SK-N-MC (cell line): ENCODE measurements at regions not wholly inside any gene's neighbourhood (a gene's known extent, or its start where the extent isn't known, plus 50 kb on each side); places are given as distances from the start of the nearest gene placed in this dataset.

Experiments
- DNase-seq: peaks from one replicate; pipeline ENCODE4 v3.0.0-alpha.2; 2011; ENCODE audit warnings: low read depth, low spot score
- H3K27ac ChIP-seq: fragments of 200-600 bp; sonication (generic); 2 replicates; pipeline ENCODE4 v1.5.1; 2016; ENCODE audit warnings: mixed run types
- H3K36me3 ChIP-seq: fragments of 200-600 bp; sonication (generic); 2 replicates; pipeline ENCODE4 v1.6.1; 2017; ENCODE audit warnings: antibody characterized with exemption, low read length, mixed read lengths; ENCODE audit not compliant: insufficient read depth
- H3K4me3 ChIP-seq: fragments of 200-600 bp; sonication (generic); 2 replicates; pipeline ENCODE4 v1.5.1; 2016
- H3K9ac ChIP-seq: fragments of 200-600 bp; sonication (generic); 2 replicates; pipeline ENCODE4 v1.8.0; 2017; ENCODE audit warnings: mixed run types, mixed read lengths; ENCODE audit not compliant: insufficient read length
- H3K9me3 ChIP-seq: fragments of 200-600 bp; sonication (generic); 2 replicates; pipeline ENCODE4 v1.6.1; 2017; ENCODE audit warnings: low read depth, mild to moderate bottlenecking, antibody characterized with exemption, low read length, moderate library complexity, mixed read lengths
- EZH2 ChIP-seq: fragments of 200-600 bp; sonication (generic); IDR thresholded peaks from one replicate; pipeline ENCODE4 v1.6.1; 2017; ENCODE audit warnings: antibody characterized with exemption
- FOXP2 ChIP-seq: optimal IDR thresholded peaks from 2 replicates; pipeline ENCODE3; 2011; ENCODE audit warnings: mild to moderate bottlenecking, moderate library complexity; ENCODE audit not compliant: insufficient read depth; ENCODE audit errors: extremely low read length, control extremely low read depth
- POLR2AphosphoS5 ChIP-seq: IDR thresholded peaks from 2 replicates; pipeline ENCODE4 v1.6.1; 2012; ENCODE audit warnings: mild to moderate bottlenecking, low read depth, low read length, borderline replicate concordance

GRCh38 chr5:74152625-74153254 is 487.8 kb downstream of the ENC1 start:
- no peak overlapping the region for H3K4me3 ChIP-seq
- H3K9me3 ChIP-seq = no peaks in the 10 kb centered on the region
- DNase-seq = no peak
- TF ChIP-seq EZH2 (no peak), FOXP2 (no peak), POLR2AphosphoS5 (no peak)
- H3K9ac ChIP-seq = no peak overlapping the region
- no peak overlapping the region for H3K27ac ChIP-seq
- no peaks in the 10 kb centered on the region for H3K36me3 ChIP-seq

DNA sequence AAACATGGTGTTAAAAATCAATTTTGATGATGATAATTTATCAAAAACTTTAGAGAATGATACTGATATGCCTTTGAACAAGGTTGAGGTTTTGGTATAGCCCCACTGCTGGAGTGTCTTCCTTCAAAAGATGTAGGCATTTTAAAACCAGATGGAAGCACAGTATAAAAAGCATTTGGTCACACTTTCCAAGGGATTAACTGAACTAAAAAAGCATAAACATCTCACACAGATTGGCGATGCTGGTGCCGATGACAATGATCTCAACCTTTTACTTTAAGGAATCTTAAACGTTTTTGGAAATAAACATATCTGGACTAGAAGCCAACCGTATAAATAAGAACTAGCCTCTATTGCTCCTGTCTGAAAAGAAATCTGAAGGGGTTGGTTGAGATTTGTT is 488.4 kb downstream of the ENC1 start:
- no peaks in the 10 kb centered on the region for H3K9me3 ChIP-seq
- H3K4me3 ChIP-seq = no peak overlapping the region
- no peak overlapping the region for H3K27ac ChIP-seq
- DNase-seq = no peak
- no peak for TF ChIP-seq FOXP2
- TF ChIP-seq EZH2 = no peak
- TF ChIP-seq POLR2AphosphoS5 = no peak
- H3K36me3 ChIP-seq = no peaks in the 10 kb centered on the region
- H3K9ac ChIP-seq = no peak overlapping the region

GRCh38 chr5:74149395-74149794 is 491.1 kb downstream of the ENC1 start:
- Histone ChIP-seq H3K36me3 (no peaks in the 10 kb centered on the region), H3K9ac (no peak overlapping the region), H3K9me3 (no peaks in the 10 kb centered on the region), H3K4me3 (no peak overlapping the region), H3K27ac (no peak overlapping the region)
- DNase-seq = no peak
- no peak for TF ChIP-seq EZH2
- no peak for TF ChIP-seq FOXP2
- no peak for TF ChIP-seq POLR2AphosphoS5

GRCh38 chr5:74148321-74148720 is 492.2 kb downstream of the ENC1 start:
- no peak overlapping the region for H3K27ac ChIP-seq
- H3K36me3 ChIP-seq = no peaks in the 10 kb centered on the region
- no peak overlapping the region for H3K9ac ChIP-seq
- no peaks in the 10 kb centered on the region for H3K9me3 ChIP-seq
- no peak for TF ChIP-seq POLR2AphosphoS5
- no peak for TF ChIP-seq EZH2
- TF ChIP-seq FOXP2 = no peak
- no peak overlapping the region for H3K4me3 ChIP-seq
- DNase-seq = no peak

DNA sequence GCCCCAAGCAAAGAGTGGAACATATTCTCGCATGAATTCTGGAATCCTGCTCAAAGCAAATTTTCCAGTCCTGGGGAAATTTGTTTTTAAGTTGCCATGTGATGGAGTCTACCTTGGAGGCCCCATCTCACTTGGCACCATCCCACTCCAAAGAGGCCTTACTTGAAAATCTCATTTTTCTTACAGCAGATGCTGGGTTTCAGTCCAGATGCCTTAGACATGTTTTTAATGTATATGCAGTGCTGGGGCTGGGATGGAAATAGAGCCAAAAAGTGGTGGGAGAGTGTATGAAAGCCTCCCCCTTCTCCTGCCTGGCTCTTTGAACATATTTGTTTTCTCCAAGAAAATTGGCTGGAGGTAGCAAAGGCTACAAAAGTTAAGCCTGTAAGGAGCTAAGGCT is 493.7 kb downstream of the ENC1 start:
- no peak overlapping the region for H3K27ac ChIP-seq
- no peak for DNase-seq
- TF ChIP-seq FOXP2 = no peak
- no peak for TF ChIP-seq POLR2AphosphoS5
- TF ChIP-seq EZH2 = no peak

DNA sequence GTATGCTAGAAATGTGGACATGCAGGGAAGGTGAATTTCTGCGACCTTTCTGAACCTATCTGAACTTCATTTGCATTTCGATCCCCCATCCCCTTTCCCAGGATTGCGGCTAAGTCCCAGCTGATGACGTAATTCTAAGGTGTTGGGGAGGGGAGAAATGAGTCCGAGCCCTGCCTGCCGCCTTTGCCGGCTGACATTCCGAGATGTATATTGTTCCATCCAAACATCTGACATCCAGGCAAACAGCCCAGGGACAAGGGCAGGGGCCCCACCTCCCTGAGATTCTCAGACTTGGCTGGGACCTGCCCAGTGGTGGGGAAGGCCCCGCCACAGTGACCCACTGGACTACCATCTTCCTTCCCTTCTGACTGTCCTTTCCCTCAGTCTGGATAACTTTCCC is 494.6 kb downstream of the ENC1 start:
- TF ChIP-seq POLR2AphosphoS5 (no peak), FOXP2 (no peak), EZH2 (no peak)
- H3K9ac ChIP-seq = no peak overlapping the region
- H3K4me3 ChIP-seq = no peak overlapping the region
- H3K9me3 ChIP-seq = no peaks in the 10 kb centered on the region
- no peak overlapping the region for H3K27ac ChIP-seq
- DNase-seq = no peak
- no peaks in the 10 kb centered on the region for H3K36me3 ChIP-seq

More for the DNA sequence above, 493.7 kb downstream of the ENC1 start:
- Histone ChIP-seq H3K4me3 (no peak overlapping the region), H3K9me3 (no peaks in the 10 kb centered on the region), H3K36me3 (no peaks in the 10 kb centered on the region), H3K9ac (no peak overlapping the region)

DNA sequence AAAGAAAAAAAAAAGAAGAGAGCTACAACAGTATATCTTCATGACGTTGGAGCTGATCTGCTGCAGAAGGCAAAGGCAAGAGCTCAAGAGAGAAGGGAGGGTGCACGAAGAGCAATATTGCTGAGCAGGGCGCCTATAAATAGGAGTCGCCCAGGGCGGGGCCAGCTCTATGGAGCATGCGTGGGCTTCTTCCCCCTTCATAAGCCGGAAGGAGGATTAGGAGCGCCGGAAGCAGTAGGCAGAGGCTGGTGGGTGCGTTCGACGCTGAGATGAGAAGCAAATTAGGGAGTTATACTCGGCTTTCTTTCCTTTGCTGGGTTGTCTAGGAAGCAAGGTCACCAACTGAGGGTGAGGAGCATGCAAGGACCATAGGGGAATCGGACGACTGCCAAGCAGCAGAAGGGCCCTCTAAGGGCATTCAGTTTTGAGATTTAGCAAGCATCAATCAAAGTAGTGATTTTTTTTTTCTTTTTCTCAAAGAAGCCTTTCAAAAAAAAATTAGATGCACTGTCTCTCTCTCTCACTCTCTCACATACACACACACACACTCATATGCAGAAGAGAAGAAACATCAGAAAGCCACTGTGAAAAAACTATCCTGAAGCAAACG is 496.7 kb downstream of the ENC1 start:
- no peak for TF ChIP-seq FOXP2
- TF ChIP-seq EZH2 = no peak
- TF ChIP-seq POLR2AphosphoS5 = no peak
- DNase-seq = no peak
- Histone ChIP-seq H3K9me3 (no peaks in the 10 kb centered on the region), H3K36me3 (no peaks in the 10 kb centered on the region), H3K9ac (no peak overlapping the region), H3K27ac (no peak overlapping the region), H3K4me3 (no peak overlapping the region)

DNA sequence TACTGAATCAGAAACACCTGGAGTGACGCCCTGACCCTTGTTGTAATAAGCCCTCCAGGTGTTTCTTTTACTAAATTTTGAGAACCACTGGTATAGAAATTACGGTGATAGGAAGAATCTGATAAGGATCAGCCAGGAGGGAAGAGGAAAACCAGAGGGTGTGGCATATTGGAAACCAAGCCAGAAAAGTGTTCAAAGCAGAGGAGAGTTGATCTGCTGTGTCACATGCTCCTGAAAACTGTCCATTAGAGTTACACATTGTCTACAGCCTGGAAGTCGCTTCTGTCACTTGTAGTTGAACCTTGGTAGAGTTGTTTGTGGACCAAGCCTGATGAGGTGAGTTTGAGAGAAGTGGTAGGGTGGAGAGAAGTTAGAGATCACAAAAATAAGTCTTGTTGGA is 497.4 kb downstream of the ENC1 start:
- no peaks in the 10 kb centered on the region for H3K36me3 ChIP-seq
- no peak overlapping the region for H3K4me3 ChIP-seq
- no peak for DNase-seq
- H3K27ac ChIP-seq = no peak overlapping the region
- no peaks in the 10 kb centered on the region for H3K9me3 ChIP-seq
- TF ChIP-seq EZH2 = no peak
- no peak for TF ChIP-seq FOXP2
- TF ChIP-seq POLR2AphosphoS5 = no peak
- H3K9ac ChIP-seq = no peak overlapping the region

DNA sequence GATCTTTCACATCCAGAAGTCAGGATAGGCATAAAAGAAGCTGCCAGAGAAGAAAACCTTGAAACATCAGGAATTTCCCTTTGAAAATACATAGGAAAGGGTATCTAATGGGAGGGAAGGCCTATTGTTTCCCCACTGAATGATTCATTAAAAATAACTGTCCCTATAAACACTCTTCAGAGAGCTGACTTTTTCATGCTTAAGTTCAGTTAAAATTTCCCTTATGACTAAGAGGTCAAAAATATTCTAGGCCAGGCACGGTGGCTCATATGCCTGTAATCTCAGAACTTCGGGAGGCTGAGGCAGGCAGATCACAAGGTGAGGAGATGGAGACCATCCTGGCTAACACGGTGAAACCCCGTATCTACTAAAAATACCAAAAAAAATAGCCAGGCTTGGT is 499.5 kb downstream of the ENC1 start:
- Histone ChIP-seq H3K9ac (no peak overlapping the region), H3K9me3 (no peaks in the 10 kb centered on the region), H3K36me3 (no peaks in the 10 kb centered on the region), H3K27ac (no peak overlapping the region), H3K4me3 (no peak overlapping the region)
- no peak for DNase-seq
- TF ChIP-seq FOXP2 (no peak), POLR2AphosphoS5 (no peak), EZH2 (no peak)
